ENCODE measurements at regions not wholly inside any gene's neighbourhood (a gene's known extent, or its start where the extent isn't known, plus 50 kb on each side); places are given as distances from the start of the nearest gene placed in this dataset.

- Histone ChIP-seq H3K9me3 (no peaks in the 10 kb centered on the region), H3K4me3 (no peak overlapping the region), H3K36me3 (no peaks in the 10 kb centered on the region), H3K27me3 (no peaks in the 10 kb centered on the region), H3K4me1 (no peaks in the 10 kb centered on the region), H3K27ac (no peak overlapping the region)
- DNase-seq (ENCODE audit: low spot score in 2 of 2) = no peak
- TF ChIP-seq POLR2A (IDR thresholded peaks at IDR 0.05) (no peak), EP300 (IDR thresholded peaks at IDR 0.05) (no peak), POLR2AphosphoS5 (IDR thresholded peaks at IDR 0.05) (no peak), CTCF (IDR thresholded peaks at IDR 0.05) (no peak)
- WGBS = 34% methylated on average over 1 of the region's 1 CpG
Measured at GRCh38 chr5:100418231-100418630, 116.9 kb upstream of the FAM174A start.

GRCh38 chr5:100409660-100410151, 125.5 kb upstream of the FAM174A start:
- WGBS = 39% methylated on average over 3 of the region's 3 CpGs
- DNase-seq (ENCODE audit: low spot score in 2 of 2) = no peak
- Histone ChIP-seq H3K27ac (no peak overlapping the region), H3K27me3 (no peaks in the 10 kb centered on the region), H3K36me3 (no peaks in the 10 kb centered on the region), H3K9me3 (no peaks in the 10 kb centered on the region), H3K4me3 (no peak overlapping the region), H3K4me1 (no peaks in the 10 kb centered on the region)
- no peak for TF ChIP-seq POLR2AphosphoS5 (IDR thresholded peaks at IDR 0.05)
- TF ChIP-seq CTCF (IDR thresholded peaks at IDR 0.05) = no peak

GRCh38 chr5:100407053-100407452, 128.1 kb upstream of the FAM174A start:
- Histone ChIP-seq H3K9me3 (no peaks in the 10 kb centered on the region), H3K27me3 (no peaks in the 10 kb centered on the region), H3K4me3 (no peak overlapping the region), H3K36me3 (no peaks in the 10 kb centered on the region), H3K4me1 (no peaks in the 10 kb centered on the region), H3K27ac (no peak overlapping the region)
- WGBS = 98% methylated on average over 3 of the region's 3 CpGs
- DNase-seq (ENCODE audit: low spot score in 2 of 2) = no peak
- no peak for TF ChIP-seq POLR2AphosphoS5 (IDR thresholded peaks at IDR 0.05)
- no peak for TF ChIP-seq CTCF (IDR thresholded peaks at IDR 0.05)
- TF ChIP-seq POLR2A (IDR thresholded peaks at IDR 0.05) = no peak
- no peak for TF ChIP-seq EP300 (IDR thresholded peaks at IDR 0.05)

GRCh38 chr5:100406640-100407039, 128.5 kb upstream of the FAM174A start:
- Histone ChIP-seq H3K9me3 (no peaks in the 10 kb centered on the region), H3K4me3 (no peak overlapping the region), H3K27ac (no peak overlapping the region), H3K36me3 (no peaks in the 10 kb centered on the region), H3K27me3 (no peaks in the 10 kb centered on the region), H3K4me1 (no peaks in the 10 kb centered on the region)
- no peak for DNase-seq (ENCODE audit: low spot score in 2 of 2)
- TF ChIP-seq POLR2A (IDR thresholded peaks at IDR 0.05) (no peak), EP300 (IDR thresholded peaks at IDR 0.05) (no peak), POLR2AphosphoS5 (IDR thresholded peaks at IDR 0.05) (no peak), CTCF (IDR thresholded peaks at IDR 0.05) (no peak)
- 34% methylated on average over 2 of the region's 2 CpGs for WGBS

GRCh38 chr5:100402071-100402470, 133.1 kb upstream of the FAM174A start:
- no peak overlapping the region for H3K27ac ChIP-seq
- DNase-seq (ENCODE audit: low spot score in 2 of 2) = no peak
- H3K36me3 ChIP-seq = no peaks in the 10 kb centered on the region
- H3K27me3 ChIP-seq = no peaks in the 10 kb centered on the region
- H3K9me3 ChIP-seq = no peaks in the 10 kb centered on the region
- TF ChIP-seq EP300 (IDR thresholded peaks at IDR 0.05) = no peak
- TF ChIP-seq POLR2A (IDR thresholded peaks at IDR 0.05) = no peak
- no peak for TF ChIP-seq CTCF (IDR thresholded peaks at IDR 0.05)
- TF ChIP-seq POLR2AphosphoS5 (IDR thresholded peaks at IDR 0.05) = no peak
- WGBS = 66% methylated on average over 5 of the region's 5 CpGs
- no peak overlapping the region for H3K4me3 ChIP-seq
- H3K4me1 ChIP-seq = no peaks in the 10 kb centered on the region
